OCI-LY1 (cell line): ENCODE measurements at regions not wholly inside any gene's neighbourhood (a gene's known extent, or its start where the extent isn't known, plus 50 kb on each side); places are given as distances from the start of the nearest gene placed in this dataset.
"Not testable (repeated sequence)": the region's sequence is repeated elsewhere in the genome, so short reads cannot be mapped to it uniquely, and the experiment has no call there.

Source experiments
- H2AFZ ChIP-seq: fragments of 200-600 bp; sonication (generic), shearing (Covaris generic); 2 replicates; pipeline ENCODE4 v1.6.0; 2014; ENCODE audit warnings: antibody characterized with exemption, mild to moderate bottlenecking, low read length
- H3F3A ChIP-seq: fragments of 200-600 bp; sonication (generic), shearing (Covaris generic); 2 replicates; pipeline ENCODE4 v1.6.0; 2014; ENCODE audit warnings: mild to moderate bottlenecking, antibody characterized with exemption, low read length, moderate library complexity; ENCODE audit not compliant: insufficient read depth
- H3K27ac ChIP-seq: fragments of 200-600 bp; sonication (generic); 2 replicates; pipeline ENCODE4 v1.5.1; 2014; ENCODE audit warnings: low read length, mixed run types, mild to moderate bottlenecking, low read depth; ENCODE audit not compliant: poor library complexity, severe bottlenecking
- H3K27me3 ChIP-seq: fragments of 200-600 bp; sonication (generic); 2 replicates; pipeline ENCODE4 v1.6.0; 2014; ENCODE audit warnings: antibody characterized with exemption, mild to moderate bottlenecking, low read length, moderate library complexity; ENCODE audit not compliant: insufficient read depth
- H3K36me3 ChIP-seq: fragments of 200-600 bp; sonication (generic); 2 replicates; pipeline ENCODE4 v1.6.1; 2014; ENCODE audit warnings: mild to moderate bottlenecking, antibody characterized with exemption, low read length, moderate library complexity, mixed read lengths; ENCODE audit not compliant: insufficient read depth
- H3K4me1 ChIP-seq: fragments of 200-600 bp; sonication (generic); 2 replicates; pipeline ENCODE4 v1.5.1; 2014; ENCODE audit warnings: mild to moderate bottlenecking, low read length, moderate library complexity; ENCODE audit not compliant: insufficient read depth, severe bottlenecking
- H3K4me2 ChIP-seq: fragments of 200-600 bp; sonication (generic), shearing (Covaris generic); 2 replicates; pipeline ENCODE4 v1.6.1; 2014; ENCODE audit warnings: low read length
- H3K4me3 ChIP-seq: fragments of 200-600 bp; sonication (generic); 2 replicates; pipeline ENCODE4 v1.5.1; 2014; ENCODE audit warnings: low read length, low read depth, mild to moderate bottlenecking, mixed read lengths; ENCODE audit not compliant: poor library complexity, severe bottlenecking
- H3K79me2 ChIP-seq: fragments of 200-600 bp; shearing (Covaris generic); 2 replicates; pipeline ENCODE4 v1.6.1; 2016; ENCODE audit warnings: mixed run types, low read length, mixed read lengths; ENCODE audit not compliant: insufficient read depth
- H3K9ac ChIP-seq: fragments of 200-600 bp; sonication (generic), shearing (Covaris generic); 2 replicates; pipeline ENCODE4 v1.6.1; 2014; ENCODE audit warnings: mild to moderate bottlenecking, low read length, mixed read lengths
- H3K9me2 ChIP-seq: fragments of 200-600 bp; sonication (generic), shearing (Covaris generic); 2 replicates; pipeline ENCODE4 v1.6.1; 2014; ENCODE audit warnings: low read depth, mild to moderate bottlenecking, low read length, mixed read lengths
- H3K9me3 ChIP-seq: fragments of 200-600 bp; shearing (Covaris generic); 2 replicates; pipeline ENCODE4 v1.6.1; 2014; ENCODE audit warnings: low read length, mixed read lengths
- H4K20me1 ChIP-seq: fragments of 200-600 bp; sonication (generic), shearing (Covaris generic); 2 replicates; pipeline ENCODE4 v1.6.0; 2016; ENCODE audit warnings: mild to moderate bottlenecking, low read length; ENCODE audit not compliant: insufficient read depth
- EZH2 ChIP-seq: fragments of 200-600 bp; sonication (generic), shearing (Covaris generic); IDR thresholded peaks from 2 replicates; pipeline ENCODE4 v1.8.0; 2017; ENCODE audit warnings: borderline replicate concordance, mixed run types, mild to moderate bottlenecking, antibody characterized with exemption, low read length, moderate library complexity, mixed read lengths
- TF ChIP-seq, protein P1 (sequence below): fragments of 200-600 bp; sonication (generic), shearing (Covaris generic); IDR thresholded peaks from 2 replicates; pipeline ENCODE4 v1.5.1; 2017; ENCODE audit warnings: mild to moderate bottlenecking, antibody characterized with exemption, low read length, moderate library complexity, mixed read lengths

DNA sequence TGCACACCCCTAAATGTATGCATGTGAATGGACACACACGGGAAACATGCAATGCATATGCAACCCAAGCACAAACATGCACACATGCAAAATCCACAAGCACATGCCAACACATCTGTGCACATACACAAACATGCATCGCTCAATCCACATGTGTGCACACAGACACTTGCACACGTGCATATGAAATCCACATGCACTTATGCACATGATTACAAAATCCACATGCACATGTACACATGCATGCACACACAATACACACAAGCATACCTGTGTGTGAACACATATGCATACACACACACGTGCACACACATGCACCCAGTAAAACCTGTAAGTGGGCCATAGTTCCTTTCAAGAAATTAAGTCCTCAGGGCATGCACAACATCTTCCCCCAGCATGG, 256.8 kb upstream of the USP9Y start:
- H3K36me3 ChIP-seq: no peaks in the 10 kb centered on the region
- H3K4me1 ChIP-seq: no peaks in the 10 kb centered on the region
- no peaks in the 10 kb centered on the region for H3K79me2 ChIP-seq
- H3K4me2 ChIP-seq: no peak overlapping the region
- H3K27me3 ChIP-seq: no peaks in the 10 kb centered on the region
- no peaks in the 10 kb centered on the region for H3F3A ChIP-seq
- no peak overlapping the region for H3K4me3 ChIP-seq
- no peaks in the 10 kb centered on the region for H4K20me1 ChIP-seq
- no peak overlapping the region for H3K27ac ChIP-seq
- no peaks in the 10 kb centered on the region for H3K9me3 ChIP-seq
- no peak overlapping the region for H3K9ac ChIP-seq
- TF ChIP-seq EZH2: no peak
- TF ChIP-seq, protein P1, sequence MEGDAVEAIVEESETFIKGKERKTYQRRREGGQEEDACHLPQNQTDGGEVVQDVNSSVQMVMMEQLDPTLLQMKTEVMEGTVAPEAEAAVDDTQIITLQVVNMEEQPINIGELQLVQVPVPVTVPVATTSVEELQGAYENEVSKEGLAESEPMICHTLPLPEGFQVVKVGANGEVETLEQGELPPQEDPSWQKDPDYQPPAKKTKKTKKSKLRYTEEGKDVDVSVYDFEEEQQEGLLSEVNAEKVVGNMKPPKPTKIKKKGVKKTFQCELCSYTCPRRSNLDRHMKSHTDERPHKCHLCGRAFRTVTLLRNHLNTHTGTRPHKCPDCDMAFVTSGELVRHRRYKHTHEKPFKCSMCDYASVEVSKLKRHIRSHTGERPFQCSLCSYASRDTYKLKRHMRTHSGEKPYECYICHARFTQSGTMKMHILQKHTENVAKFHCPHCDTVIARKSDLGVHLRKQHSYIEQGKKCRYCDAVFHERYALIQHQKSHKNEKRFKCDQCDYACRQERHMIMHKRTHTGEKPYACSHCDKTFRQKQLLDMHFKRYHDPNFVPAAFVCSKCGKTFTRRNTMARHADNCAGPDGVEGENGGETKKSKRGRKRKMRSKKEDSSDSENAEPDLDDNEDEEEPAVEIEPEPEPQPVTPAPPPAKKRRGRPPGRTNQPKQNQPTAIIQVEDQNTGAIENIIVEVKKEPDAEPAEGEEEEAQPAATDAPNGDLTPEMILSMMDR: no peak
- no peak overlapping the region for H2AFZ ChIP-seq
- H3K9me2 ChIP-seq: no peaks in the 10 kb centered on the region

DNA sequence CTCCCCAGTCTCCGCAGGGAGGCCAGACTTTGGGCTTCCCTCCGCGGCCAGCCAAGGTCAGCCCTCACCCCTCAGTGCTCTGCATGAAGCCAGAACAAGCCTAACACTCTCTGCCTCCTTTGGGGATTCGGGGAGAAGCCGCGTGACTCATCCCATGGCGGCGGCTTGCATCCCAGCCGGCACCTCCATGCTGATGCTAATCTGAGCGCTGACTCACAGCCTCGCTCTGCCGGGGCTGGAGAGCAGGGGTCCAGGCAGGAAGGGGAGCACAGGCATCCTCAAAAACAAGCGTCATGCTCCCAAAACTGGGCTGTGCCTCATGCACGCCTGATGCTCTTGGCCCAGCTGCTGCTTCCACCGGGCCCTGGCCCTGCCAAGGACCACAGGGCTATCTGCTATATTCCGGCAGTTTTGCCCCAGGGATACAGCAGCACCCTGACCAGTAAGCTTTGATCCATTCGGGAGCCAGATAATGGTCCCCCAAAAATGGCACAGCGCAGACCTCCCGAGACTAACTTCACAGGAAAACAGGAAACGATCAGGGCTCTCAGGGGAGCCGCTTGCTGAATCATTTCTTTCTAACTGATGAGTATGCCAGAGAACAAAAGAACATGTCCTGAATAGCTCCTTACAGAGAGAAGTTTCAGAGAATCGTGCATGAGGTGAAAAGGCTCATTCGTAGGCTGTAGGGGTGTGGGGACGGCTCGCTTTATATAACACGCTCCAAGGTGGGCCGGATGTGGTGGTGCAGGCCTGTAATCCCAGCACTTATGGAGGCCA, 254.4 kb upstream of the USP9Y start:
- H3K4me2 ChIP-seq, H4K20me1 ChIP-seq, H3K9me3 ChIP-seq, H3K9me2 ChIP-seq, H3K4me3 ChIP-seq, H3K36me3 ChIP-seq, H3K9ac ChIP-seq, H3K27ac ChIP-seq, H3K79me2 ChIP-seq, H3K4me1 ChIP-seq, H3K27me3 ChIP-seq, H2AFZ ChIP-seq, H3F3A ChIP-seq: not testable (repeated sequence)

DNA sequence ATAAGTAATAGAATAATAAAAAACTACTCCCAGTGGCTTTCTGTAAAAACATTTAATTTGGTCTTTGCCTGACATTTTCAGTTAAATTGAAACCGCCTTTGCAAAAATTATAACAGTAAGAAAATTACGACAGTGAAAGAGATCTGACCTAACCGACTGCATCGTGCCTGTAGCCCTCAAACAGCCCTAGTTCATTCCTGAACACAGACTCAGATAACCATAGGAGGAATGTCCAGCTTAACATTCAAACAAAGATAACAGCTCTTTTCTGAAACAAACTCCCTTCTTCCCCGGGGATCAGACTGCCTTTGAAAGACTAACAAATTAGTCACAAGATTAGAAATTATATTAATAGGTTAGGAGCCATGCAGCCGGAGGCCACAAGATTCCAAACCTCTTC, 252.5 kb upstream of the USP9Y start:
- not testable (repeated sequence) for H3K9me2 ChIP-seq, H4K20me1 ChIP-seq, H3K9ac ChIP-seq, H3K4me1 ChIP-seq, H2AFZ ChIP-seq, H3K79me2 ChIP-seq, H3K4me3 ChIP-seq, H3K4me2 ChIP-seq, H3F3A ChIP-seq, H3K9me3 ChIP-seq, H3K36me3 ChIP-seq, H3K27me3 ChIP-seq, H3K27ac ChIP-seq

DNA sequence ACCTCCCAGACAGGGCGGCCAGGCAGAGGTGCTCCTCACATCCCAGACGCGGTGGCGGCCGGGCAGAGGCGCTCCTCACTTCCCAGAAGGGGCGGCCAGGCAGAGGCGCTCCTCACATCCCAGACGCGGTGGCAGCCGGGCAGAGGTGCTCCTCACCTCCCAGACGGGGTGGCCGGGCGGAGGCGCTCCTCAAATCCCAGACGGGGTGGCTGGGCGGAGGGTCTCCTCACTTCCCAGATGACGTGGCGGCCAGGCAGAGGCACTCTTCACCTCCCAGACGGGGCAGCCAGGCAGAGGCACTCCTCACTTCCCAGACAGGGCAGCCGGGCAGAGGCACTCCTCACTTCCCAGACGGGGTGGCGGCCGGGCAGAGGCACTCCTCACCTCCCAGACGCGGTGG, 247.7 kb upstream of the USP9Y start:
- not testable (repeated sequence) for H3K4me1 ChIP-seq, H3K27ac ChIP-seq, H2AFZ ChIP-seq, H3K4me2 ChIP-seq, H3K9ac ChIP-seq, H3K27me3 ChIP-seq, H3K9me3 ChIP-seq, H4K20me1 ChIP-seq, H3F3A ChIP-seq, H3K4me3 ChIP-seq, H3K9me2 ChIP-seq, H3K79me2 ChIP-seq, H3K36me3 ChIP-seq
